Cardiac fibroblast (primary cell): ENCODE measurements at regions not wholly inside any gene's neighbourhood (a gene's known extent, or its start where the extent isn't known, plus 50 kb on each side); places are given as distances from the start of the nearest gene placed in this dataset.
A peak's percentile ranks its signal among the peaks of the same experiment; 100 is the strongest.

Source experiments
- DNase-seq, 2 donors: peaks; one replicate each; pipeline versions ENCODE4 v3.0.0 to v3.0.0-alpha.2; 2010; ENCODE audit warnings: low read depth in 2 of 2
- H3K4me3 ChIP-seq, 2 donors: replicated peaks in 1 of 2; 1 replicate in 1 of 2; 2 replicates in 1 of 2; pipeline ENCODE4 v1.5.1; 2011; ENCODE audit warnings: low read depth in 2 of 2, low read length in 2 of 2, mild to moderate bottlenecking in 2 of 2, moderate library complexity in 1 of 2
- TF ChIP-seq, protein P1 (sequence below): IDR thresholded peaks from one replicate; pipeline ENCODE4 v1.5.1; 2011; ENCODE audit warnings: low read depth, mild to moderate bottlenecking, low read length, inconsistent platforms

DNA sequence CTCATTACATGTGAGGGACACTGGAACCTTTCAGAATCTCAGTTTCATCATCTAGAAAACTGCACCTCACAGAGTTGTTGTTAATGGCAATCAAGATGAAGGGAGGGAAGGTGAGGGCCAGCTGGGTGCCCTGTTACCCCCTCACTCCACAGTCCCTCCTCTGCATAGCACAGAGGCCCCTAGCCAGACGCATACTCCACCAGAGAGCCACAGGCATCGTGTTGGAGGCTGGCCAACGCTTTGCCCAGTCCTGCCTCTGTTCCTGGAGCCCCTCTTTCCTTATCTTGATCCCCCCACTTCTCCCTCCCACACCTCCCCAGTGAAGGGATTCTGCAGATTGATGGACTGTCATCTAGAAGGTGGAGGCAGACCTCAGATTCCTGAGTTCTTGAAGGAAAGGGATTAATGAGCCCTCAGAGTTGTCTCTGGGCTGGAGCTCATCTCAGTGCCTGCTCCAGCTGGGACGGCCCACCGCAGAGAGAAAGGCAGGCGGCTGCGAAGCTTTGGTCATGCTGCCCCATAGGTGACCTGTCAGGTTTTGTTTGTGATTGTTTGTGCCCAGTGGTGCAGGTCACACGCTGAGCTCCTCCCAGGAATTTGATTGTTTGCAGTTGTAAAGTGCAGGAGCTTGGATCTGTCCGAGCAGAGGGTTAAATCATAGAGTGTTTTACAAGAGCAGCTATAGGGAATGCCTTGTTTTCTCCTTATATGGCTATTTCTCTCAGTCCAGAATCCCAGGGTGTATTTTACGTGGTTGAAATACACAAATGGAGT is 487.3 kb downstream of the CCDC171 start:
- TF ChIP-seq, protein P1, sequence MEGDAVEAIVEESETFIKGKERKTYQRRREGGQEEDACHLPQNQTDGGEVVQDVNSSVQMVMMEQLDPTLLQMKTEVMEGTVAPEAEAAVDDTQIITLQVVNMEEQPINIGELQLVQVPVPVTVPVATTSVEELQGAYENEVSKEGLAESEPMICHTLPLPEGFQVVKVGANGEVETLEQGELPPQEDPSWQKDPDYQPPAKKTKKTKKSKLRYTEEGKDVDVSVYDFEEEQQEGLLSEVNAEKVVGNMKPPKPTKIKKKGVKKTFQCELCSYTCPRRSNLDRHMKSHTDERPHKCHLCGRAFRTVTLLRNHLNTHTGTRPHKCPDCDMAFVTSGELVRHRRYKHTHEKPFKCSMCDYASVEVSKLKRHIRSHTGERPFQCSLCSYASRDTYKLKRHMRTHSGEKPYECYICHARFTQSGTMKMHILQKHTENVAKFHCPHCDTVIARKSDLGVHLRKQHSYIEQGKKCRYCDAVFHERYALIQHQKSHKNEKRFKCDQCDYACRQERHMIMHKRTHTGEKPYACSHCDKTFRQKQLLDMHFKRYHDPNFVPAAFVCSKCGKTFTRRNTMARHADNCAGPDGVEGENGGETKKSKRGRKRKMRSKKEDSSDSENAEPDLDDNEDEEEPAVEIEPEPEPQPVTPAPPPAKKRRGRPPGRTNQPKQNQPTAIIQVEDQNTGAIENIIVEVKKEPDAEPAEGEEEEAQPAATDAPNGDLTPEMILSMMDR, result no peak
- no peak overlapping the region for H3K4me3 ChIP-seq
- DNase-seq, result no peak

DNA sequence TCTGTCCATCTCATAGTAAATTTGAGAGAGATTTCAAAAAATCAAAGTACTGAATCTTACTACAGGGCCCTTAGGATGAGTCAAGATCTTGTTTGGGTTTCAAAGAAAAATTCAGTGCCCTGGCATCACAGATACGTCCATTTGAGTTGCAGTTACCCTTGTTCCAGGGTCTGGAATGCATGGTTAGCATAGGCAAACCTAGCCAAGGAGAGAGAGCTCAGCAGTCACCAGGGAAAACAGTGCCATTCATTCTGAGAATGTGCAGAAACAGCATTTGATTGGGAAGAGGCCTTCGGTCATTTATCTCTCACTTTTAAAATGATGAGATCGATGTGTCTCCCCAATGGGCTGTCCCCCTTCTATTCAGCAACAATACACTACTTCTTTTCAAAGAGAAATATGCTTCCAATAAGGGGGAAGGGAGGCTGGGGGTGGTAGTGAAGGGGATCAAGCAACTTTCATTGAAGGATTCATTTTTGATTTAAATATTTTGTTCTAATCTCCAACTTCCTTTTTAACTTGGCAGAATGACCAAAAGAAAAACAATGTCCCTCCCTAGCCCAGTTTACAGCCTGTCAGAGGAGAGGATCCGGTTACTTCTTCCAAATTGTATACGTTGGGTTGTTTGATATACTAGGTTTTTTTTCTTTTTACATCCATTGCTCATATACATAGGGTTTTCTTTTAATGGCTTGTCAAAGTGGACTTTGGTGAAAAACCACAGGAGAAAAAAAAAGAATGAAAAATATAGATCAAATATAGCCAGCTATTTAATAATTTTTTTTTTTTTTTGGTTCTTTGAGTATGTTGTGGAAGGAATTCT is 491.1 kb downstream of the CCDC171 start:
- no peak overlapping the region for H3K4me3 ChIP-seq
- TF ChIP-seq, protein P1, result no peak
- peak; percentile 58 to 66 for DNase-seq

DNA sequence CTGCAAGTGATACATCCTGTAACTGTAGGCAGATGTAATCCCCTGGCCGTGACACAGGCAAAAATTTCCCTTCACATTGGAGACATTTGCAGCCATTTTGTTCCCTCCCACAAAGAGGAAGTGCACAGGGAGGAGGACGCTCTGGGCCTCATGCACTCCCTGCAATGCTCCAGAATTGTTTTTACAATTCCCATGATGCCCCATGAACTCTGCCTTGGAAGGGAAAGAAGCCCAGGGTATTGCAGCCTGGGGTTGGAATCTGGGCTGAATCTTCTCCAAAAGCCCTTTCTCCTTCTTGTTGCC is 491.7 kb downstream of the CCDC171 start:
- TF ChIP-seq, protein P1, result no peak
- peak; percentile 63 to 70 for DNase-seq
- H3K4me3 ChIP-seq, result no peak overlapping the region

DNA sequence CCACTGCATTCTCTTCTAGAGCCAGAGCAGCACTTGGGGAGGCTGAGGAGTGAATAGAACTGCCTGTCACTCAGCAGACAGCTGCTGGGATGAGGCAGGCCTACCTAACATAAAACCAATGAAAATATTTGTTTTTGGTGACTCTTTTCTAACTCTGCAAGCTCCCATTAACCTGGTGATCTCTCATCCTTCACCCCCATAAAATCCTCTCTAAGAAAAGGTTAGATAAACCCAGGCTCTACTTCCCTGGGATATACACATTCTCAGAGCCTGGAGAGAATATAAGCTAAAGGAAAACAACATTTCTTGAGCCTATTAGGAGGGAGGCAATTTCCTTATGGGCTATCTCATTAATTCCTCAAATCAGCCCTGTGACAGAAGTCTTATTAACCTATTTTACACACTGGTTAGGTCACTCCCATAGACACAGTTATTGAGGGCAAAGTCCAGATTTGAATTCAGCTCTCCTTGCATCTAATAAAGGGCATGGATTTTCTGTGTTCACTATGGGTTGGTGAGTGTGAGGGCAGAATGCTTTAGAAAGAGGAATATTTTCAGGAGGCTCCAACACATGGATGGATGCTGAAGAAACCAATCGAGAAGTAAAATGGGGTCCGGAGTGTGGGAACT is 492.9 kb downstream of the CCDC171 start:
- no peak for DNase-seq
- H3K4me3 ChIP-seq, result no peak overlapping the region
- TF ChIP-seq, protein P1, result no peak

DNA sequence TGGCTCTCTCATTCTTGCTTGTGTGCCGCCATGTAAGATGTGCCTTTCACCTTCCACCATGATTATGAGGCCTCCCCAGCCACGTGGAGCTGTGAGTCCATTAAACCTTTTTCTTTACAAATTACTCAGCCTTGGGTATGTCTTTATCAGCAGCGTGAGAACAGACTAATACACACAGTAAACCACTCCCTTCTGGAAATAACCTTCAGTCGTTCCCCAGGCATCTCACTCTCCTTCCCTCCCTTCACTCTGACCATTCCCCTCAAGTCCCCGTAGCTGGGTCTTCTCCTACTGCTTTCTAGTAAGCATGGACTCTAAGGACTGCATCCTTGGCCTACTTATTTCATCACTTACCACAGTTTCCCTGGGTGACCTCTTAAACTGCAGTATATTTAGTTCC is 493.9 kb downstream of the CCDC171 start:
- TF ChIP-seq, protein P1, result no peak
- no peak overlapping the region for H3K4me3 ChIP-seq
- DNase-seq, result no peak

DNA sequence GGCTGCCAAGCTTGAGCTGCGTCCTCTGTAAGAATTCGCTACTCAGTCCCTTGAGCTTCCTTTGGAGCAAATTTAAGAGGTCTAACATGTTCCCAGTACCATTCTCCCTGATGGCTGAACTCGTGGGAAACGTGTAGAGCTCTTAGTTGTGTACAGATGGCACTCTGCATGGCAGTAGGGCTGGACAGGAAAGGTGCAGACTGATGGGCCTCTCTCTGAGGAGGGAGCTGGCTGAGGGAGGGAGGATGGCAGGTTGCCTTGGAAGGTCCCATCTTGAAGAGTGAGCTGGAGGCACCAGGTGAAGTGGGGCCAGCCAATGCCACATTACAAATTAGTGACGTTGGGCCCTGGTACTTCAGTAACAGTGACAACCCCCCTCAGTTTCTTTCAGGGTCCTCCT is 495.3 kb downstream of the CCDC171 start:
- TF ChIP-seq, protein P1, result no peak
- no peak for DNase-seq
- H3K4me3 ChIP-seq, result no peak overlapping the region
